Cerebellar nuclear complex (tissue), 1 donor: ENCODE measurements at regions not wholly inside any gene's neighbourhood (a gene's known extent, or its start where the extent isn't known, plus 50 kb on each side); places are given as distances from the start of the nearest gene placed in this dataset.
"Not testable (repeated sequence)": the region's sequence is repeated elsewhere in the genome, so short reads cannot be mapped to it uniquely, and the experiment has no call there.

Experiments
- DNase-seq, 2 experiments: peaks; one replicate each; lab custom pipeline; 2025; lab: John Stamatoyannopoulos, UW

DNA sequence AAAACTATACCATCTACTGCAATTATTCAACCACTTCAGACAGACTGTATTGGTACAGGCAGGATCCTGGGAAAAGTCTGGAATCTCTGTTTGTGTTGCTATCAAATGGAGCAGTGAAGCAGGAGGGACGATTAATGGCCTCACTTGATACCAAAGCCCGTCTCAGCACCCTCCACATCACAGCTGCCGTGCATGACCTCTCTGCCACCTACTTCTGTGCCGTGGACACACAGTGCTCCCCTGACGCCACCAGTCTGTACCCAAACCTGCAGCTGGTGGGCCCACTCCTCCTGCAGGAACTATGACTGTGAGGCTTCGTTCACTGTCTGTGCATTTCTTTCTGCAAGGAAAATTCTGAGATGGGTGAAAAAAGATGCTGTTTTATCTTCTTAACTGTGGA lies 284.7 kb downstream of the DAD1 start:
- DNase-seq: no peak

- no peak for DNase-seq
These were observed 285.3 kb downstream of the DAD1 start for GRCh38 chr14:22303589-22304195.

GRCh38 chr14:22300646-22301045 lies 288.4 kb downstream of the DAD1 start:
- DNase-seq: no peak

DNA sequence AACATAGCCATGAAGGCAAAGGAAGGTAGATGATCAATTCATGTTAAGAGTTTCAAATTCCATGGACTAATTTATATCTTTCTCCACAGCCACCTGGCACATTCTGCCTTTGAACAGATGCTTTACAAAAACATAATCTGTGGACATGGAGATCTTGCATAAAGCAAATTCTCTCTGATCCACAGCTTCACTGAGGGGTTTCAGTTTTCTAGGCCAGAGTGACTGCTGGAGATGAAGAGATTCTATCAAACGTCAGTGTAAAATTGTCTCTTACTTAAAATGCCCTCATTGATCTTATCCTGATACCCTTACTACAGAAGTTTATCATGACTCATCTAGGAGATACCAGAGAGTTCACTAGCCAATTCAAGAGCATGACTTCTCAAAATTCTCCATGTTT lies 291.6 kb downstream of the DAD1 start:
- no peak for DNase-seq

DNA sequence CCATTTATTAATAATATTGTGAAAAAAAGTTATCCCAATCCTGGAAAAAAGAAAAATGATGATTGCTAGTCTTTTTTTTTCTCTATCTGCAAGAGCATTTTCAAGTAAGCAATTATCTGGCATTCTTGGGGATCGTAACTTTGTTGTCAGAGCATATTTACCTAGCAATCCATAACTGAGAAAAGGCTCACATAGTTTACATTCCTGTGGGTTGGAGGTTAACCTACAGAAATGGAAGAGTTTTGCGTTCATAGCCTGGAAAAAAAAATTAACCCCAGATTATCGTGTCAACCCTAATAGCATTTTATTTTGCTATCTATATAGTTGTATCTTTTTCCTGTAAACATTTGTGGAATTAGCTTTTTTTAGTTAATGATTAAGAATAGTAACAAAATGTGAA lies 292.3 kb downstream of the DAD1 start:
- DNase-seq: no peak

DNA sequence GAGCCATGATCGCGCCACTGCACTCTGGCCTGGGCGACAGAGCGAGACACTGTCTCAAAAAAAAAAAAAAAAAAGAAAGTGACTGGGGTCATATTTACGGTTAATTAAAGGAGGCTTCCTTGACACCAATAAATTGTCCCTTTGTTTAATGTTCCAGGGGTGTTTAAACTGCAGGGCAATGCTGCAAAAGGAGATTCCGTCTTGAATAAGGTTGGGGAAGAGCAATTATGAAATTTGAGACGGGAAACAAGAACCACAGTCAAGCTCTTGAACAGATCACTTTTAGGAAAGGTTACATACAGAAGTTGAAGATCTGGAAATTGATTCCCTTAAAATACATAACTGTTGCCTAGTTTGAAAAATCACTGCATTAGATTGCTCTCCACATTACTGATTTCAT lies 292.9 kb downstream of the DAD1 start:
- no peak for DNase-seq

DNA sequence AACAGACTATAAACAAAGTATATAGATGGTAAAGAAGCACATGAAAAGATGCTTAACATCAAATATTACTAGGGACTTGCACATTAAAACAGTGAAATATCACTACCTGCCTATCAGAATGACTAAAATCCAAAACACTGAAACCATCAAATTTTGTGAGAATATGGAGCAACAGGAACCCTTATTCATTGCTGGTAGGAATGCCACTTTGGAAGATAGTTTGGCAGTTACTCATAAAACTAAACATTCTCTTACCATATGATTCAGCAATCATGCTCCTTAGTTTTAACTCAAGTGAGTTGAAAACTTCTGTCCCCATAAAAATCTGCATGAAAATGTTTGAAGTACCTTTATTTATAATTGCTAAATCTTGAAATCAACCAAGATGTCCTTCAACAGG lies 297.6 kb downstream of the DAD1 start:
- DNase-seq: no peak

- no peak for DNase-seq
These were observed 299.5 kb downstream of the DAD1 start for GRCh38 chr14:22289570-22289969.

- DNase-seq: no peak
These were observed 303.0 kb downstream of the DAD1 start for GRCh38 chr14:22285991-22286390.

DNA sequence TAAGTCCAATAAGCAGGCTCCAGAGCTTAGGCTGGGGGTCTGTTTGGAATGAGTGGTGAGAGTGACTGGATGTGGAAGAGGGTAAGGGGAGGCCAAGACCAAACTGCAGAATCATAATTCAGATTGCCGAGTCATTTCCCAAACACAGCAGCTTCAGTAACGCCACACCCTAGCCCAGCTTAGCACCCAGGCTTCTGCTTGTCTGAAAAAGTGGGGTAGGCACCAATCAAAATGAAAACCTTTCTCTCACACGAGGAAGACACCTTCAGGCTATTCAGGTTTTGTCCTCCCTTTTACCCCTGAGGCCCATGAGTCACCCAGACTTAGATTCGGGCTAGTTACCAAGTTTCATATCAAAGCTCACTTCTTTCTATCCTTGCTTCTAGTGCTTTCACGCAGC lies 306.1 kb downstream of the DAD1 start:
- no peak for DNase-seq

DNA sequence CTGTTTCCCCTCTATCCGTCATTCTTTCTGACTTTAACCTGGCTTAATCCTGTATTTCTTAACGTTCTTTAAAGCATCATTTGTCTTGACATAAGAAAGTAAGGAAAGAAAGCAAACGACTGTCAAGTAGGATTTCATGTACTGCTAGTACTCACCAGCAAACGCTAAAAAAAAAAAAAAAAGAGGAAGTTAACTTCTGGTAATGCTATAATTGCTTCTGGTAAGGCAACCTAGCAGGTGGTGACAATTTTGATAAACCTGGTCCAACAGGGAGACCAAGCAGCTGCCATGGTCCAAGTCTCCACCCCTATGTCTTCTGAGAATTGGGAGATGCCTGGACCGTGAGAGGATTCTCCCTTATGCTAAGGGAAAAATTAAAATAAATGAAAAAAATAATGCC lies 306.6 kb downstream of the DAD1 start:
- DNase-seq: no peak

DNA sequence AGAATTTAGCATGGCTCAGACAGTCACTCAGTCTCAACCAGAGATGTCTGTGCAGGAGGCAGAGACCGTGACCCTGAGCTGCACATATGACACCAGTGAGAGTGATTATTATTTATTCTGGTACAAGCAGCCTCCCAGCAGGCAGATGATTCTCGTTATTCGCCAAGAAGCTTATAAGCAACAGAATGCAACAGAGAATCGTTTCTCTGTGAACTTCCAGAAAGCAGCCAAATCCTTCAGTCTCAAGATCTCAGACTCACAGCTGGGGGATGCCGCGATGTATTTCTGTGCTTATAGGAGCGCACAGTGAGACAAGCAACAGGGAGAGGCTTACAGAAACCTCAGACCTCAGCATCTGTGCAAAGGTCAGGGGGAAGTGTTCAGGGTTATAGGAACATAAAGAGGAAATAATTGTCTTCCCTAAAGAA lies 307.6 kb downstream of the DAD1 start:
- DNase-seq: not testable (repeated sequence)

DNA sequence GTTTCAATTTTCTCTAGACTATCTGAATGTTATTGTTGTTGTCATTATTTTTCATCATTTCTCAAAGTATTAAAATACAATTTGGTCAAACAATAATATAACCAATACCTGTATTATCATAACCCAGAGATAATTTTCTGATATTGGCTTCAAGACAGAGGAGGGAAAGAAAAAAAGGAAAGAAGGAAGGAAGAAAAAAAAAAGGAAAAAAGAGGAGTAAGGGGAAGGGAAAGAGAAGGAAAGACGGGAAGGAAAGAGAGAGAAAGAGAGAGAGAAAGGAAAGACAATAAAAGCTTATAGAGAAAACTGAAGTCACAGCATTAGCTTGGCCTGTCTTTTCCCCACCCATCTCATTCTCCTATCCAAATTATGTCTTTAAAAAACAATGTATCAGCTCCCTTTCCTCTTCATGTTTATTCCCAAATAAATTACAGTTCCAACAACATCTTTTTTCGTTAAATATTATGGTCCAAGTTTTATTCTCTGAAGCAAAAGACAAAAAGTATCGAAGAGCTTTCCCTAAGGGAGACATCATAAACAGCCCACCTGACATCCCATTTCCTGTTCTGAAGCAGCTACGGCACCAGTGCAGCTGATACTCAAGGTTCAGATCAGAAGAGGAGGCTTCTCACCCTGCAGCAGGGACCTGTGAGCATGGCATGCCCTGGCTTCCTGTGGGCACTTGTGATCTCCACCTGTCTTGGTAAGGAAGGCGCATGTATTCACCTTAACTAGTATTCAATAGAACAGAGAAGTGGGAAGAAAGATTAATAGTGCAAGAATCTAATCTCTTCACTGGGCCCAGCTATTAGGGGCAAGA lies 308.3 kb downstream of the DAD1 start:
- no peak for DNase-seq

GRCh38 chr14:22276913-22277816 lies 311.9 kb downstream of the DAD1 start:
- no peak for DNase-seq

- no peak for DNase-seq
These were observed 316.9 kb downstream of the DAD1 start for GRCh38 chr14:22271838-22272799.

DNA sequence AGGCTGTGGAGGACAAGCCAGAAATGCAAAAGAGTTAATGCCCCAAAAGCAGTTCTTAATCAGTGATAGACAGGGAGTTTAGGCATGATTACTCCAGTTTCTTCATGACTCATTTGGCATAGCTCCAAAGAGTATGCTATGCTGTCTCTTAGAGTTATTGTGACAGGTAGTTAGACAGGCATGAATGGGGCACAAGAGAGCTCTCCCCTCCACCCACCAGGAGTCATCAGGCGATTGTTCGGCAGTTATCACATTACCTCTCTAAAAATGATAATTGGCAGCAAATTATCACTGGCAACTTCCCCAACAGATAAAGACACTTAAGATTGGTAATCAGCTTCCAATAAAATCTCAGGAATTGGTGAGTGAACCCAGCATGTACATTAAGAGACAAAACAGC lies 320.1 kb downstream of the DAD1 start:
- DNase-seq: no peak

GRCh38 chr14:22266683-22267082 lies 322.3 kb downstream of the DAD1 start:
- no peak for DNase-seq

- no peak for DNase-seq
These were observed 322.9 kb downstream of the DAD1 start for GRCh38 chr14:22266142-22266442.

- no peak for DNase-seq
These were observed 323.5 kb downstream of the DAD1 start for GRCh38 chr14:22265319-22266141.

DNA sequence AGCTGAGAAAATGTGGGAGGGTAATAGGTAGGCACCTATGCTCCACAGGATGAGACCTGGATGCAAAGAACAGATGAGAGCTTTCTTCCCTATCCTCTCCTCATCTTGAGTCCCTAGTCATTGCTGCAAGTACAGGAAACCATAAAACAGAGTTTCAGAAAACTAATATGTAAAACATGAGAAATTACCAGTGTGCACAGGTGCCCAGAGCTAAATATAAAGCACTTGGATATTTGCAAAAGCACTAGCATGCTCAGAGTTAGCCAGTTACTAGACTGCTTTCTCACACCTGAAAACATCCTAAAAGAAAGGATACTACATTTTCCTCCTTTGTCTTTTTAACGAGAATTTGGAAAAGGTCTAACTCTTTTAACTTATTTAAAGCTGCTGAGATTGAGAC lies 324.3 kb downstream of the DAD1 start:
- DNase-seq: no peak

DNA sequence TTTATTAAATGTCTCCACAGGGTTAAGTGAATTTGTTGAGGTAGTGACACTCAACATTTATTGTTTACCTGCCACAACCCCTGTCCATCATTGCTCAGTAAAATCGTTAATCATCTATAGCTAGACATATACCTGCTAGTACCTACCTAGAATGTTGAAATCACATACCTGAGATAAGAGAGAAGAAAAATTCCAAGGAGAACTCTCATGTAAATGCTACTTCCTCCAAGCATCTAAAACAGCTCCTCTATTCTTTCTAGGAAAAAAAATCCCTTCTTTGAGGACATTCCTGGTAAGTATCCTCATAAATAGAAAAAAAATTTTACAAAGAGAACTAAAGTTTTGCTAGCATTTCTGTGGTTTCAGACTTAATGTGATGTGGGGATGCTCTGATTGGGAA lies 325.1 kb downstream of the DAD1 start:
- DNase-seq: no peak
